DND-41 (cell line): ENCODE measurements at regions not wholly inside any gene's neighbourhood (a gene's known extent, or its start where the extent isn't known, plus 50 kb on each side); places are given as distances from the start of the nearest gene placed in this dataset.
"Not testable (repeated sequence)": the region's sequence is repeated elsewhere in the genome, so short reads cannot be mapped to it uniquely, and the experiment has no call there.

ENCODE experiments used
- ATAC-seq: fragments of 200-7000 bp; cut with Tn5 transposase; 3 replicates; pipeline ENCODE4 v1.9.1; 2021; ENCODE audit warnings: low read depth; ENCODE audit not compliant: insufficient read depth
- DNase-seq: peaks from one replicate; pipeline ENCODE4 v3.0.0-alpha.2; 2020
- H2AFZ ChIP-seq: 2 replicates; pipeline ENCODE4 v1.6.0; 2012; ENCODE audit warnings: low read depth, low read length
- H3K27ac ChIP-seq: 2 replicates; pipeline ENCODE4 v1.5.1; 2012; ENCODE audit warnings: low read length, inconsistent platforms
- H3K27me3 ChIP-seq: fragments of 200-600 bp; sonication (generic); 2 replicates; pipeline ENCODE4 v1.6.0; 2012; ENCODE audit warnings: low read length, mild to moderate bottlenecking, inconsistent platforms; ENCODE audit not compliant: insufficient read depth, poor library complexity
- H3K36me3 ChIP-seq: 2 replicates; pipeline ENCODE4 v1.5.1; 2012; ENCODE audit warnings: low read length, inconsistent platforms; ENCODE audit not compliant: insufficient read depth
- H3K4me1 ChIP-seq: 2 replicates; pipeline ENCODE4 v1.5.1; 2012; ENCODE audit warnings: mild to moderate bottlenecking, low read length; ENCODE audit not compliant: insufficient read depth
- H3K4me2 ChIP-seq: 2 replicates; pipeline ENCODE4 v1.6.0; 2012; ENCODE audit warnings: mild to moderate bottlenecking, moderate library complexity, low read length, inconsistent platforms; ENCODE audit not compliant: insufficient read depth
- H3K4me3 ChIP-seq, 2 experiments: fragments of 200-600 bp in 1 of 2; shearing (Covaris generic) in 1 of 2; 2 replicates each; pipeline ENCODE4 v1.5.1; 2012 to 2016; ENCODE audit warnings: inconsistent platforms in 2 of 2, low read length in 2 of 2, mild to moderate bottlenecking in 2 of 2, low read depth in 1 of 2, moderate library complexity in 1 of 2
- H3K79me2 ChIP-seq: 2 replicates; pipeline ENCODE4 v1.6.0; 2012; ENCODE audit warnings: low read length, inconsistent platforms; ENCODE audit not compliant: insufficient read depth
- H3K9ac ChIP-seq: 2 replicates; pipeline ENCODE4 v1.6.0; 2012; ENCODE audit warnings: low read depth, mild to moderate bottlenecking, inconsistent platforms, low read length, moderate library complexity
- H3K9me3 ChIP-seq: 2 replicates; pipeline ENCODE4 v1.5.1; 2012; ENCODE audit warnings: low read length, moderate library complexity, mild to moderate bottlenecking, inconsistent platforms; ENCODE audit not compliant: insufficient read depth, severe bottlenecking
- H4K20me1 ChIP-seq: 2 replicates; pipeline ENCODE4 v1.6.0; 2012; ENCODE audit warnings: low read length; ENCODE audit not compliant: insufficient read depth
- CTCF ChIP-seq: IDR thresholded peaks from 2 replicates; pipeline ENCODE4 v1.5.1; 2012; ENCODE audit warnings: borderline replicate concordance, low read length, moderate library complexity, mild to moderate bottlenecking; ENCODE audit not compliant: poor library complexity, severe bottlenecking; ENCODE audit errors: extremely low read depth
- EZH2 ChIP-seq: IDR thresholded peaks from 3 replicates; pipeline ENCODE4 v1.6.1; 2012; ENCODE audit warnings: borderline replicate concordance, low read depth, mild to moderate bottlenecking, moderate library complexity, low read length, inconsistent platforms; ENCODE audit not compliant: severe bottlenecking

- ATAC-seq, result no peak
- no peak overlapping the region for H2AFZ ChIP-seq
- H3K27me3 ChIP-seq, result no peaks in the 10 kb centered on the region
- no peaks in the 10 kb centered on the region for H4K20me1 ChIP-seq
- no peaks in the 10 kb centered on the region for H3K79me2 ChIP-seq
- H3K4me2 ChIP-seq, result no peak overlapping the region
- TF ChIP-seq EZH2 (no peak), CTCF (no peak)
- no peak overlapping the region for H3K4me3 ChIP-seq
- DNase-seq, result no peak
- H3K36me3 ChIP-seq, result no peaks in the 10 kb centered on the region
- H3K9ac ChIP-seq, result no peak overlapping the region
- no peaks in the 10 kb centered on the region for H3K4me1 ChIP-seq
- no peaks in the 10 kb centered on the region for H3K9me3 ChIP-seq
- no peak overlapping the region for H3K27ac ChIP-seq
These were observed 207.7 kb downstream of the SOX2 start for GRCh38 chr3:181919375-181919774.

DNA sequence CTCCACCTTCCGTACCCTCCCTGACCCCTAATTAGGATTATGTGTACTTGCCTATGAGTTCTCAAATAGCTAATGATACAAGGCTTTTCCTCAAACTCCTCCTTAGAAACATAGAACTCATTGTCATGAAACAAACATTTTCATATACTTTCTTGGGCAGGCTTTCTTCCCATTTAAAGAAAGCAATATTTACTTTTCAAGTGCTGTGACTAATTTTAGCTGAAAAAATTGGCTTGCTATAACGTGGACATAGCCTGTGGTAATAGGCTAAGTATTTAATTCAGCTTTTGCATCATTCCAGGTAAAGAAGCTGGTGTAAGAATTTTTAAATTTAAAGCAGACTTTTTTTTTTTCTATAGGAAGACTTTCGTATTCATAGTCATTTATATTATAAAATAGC is 208.7 kb downstream of the SOX2 start:
- Histone ChIP-seq H3K27ac (no peak overlapping the region), H3K4me1 (no peaks in the 10 kb centered on the region), H3K79me2 (no peaks in the 10 kb centered on the region), H4K20me1 (no peaks in the 10 kb centered on the region), H3K36me3 (no peaks in the 10 kb centered on the region), H3K4me3 (no peak overlapping the region), H3K9ac (no peak overlapping the region), H2AFZ (no peak overlapping the region), H3K4me2 (no peak overlapping the region), H3K9me3 (no peaks in the 10 kb centered on the region), H3K27me3 (no peaks in the 10 kb centered on the region)
- no peak for DNase-seq
- no peak for TF ChIP-seq EZH2
- no peak for TF ChIP-seq CTCF
- no peak for ATAC-seq

DNA sequence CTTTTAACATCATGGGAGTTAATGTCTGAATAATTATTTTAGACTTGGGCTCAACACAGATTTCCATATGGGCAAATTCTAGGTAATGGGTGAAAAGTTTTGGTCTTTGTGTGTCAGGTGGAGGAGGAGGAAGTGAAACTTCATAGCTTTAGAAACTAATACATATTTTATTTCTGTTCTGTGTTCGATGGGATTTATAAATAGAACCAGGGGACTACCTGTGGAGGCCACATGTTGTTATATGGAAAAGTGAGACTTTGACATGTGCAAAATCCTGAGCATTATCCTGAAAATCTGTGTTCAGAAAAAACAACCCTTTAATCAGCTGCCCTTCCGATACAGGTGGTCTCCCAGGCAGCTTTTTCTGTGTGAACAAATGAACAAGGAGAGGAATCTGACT is 209.5 kb downstream of the SOX2 start:
- Histone ChIP-seq H4K20me1 (no peaks in the 10 kb centered on the region), H3K4me3 (no peak overlapping the region), H3K79me2 (no peaks in the 10 kb centered on the region), H3K9me3 (no peaks in the 10 kb centered on the region), H3K4me2 (no peak overlapping the region), H2AFZ (no peak overlapping the region), H3K36me3 (no peaks in the 10 kb centered on the region), H3K27me3 (no peaks in the 10 kb centered on the region), H3K27ac (no peak overlapping the region), H3K9ac (no peak overlapping the region), H3K4me1 (no peaks in the 10 kb centered on the region)
- ATAC-seq (no peak), DNase-seq (no peak)
- TF ChIP-seq CTCF, result no peak
- no peak for TF ChIP-seq EZH2

DNA sequence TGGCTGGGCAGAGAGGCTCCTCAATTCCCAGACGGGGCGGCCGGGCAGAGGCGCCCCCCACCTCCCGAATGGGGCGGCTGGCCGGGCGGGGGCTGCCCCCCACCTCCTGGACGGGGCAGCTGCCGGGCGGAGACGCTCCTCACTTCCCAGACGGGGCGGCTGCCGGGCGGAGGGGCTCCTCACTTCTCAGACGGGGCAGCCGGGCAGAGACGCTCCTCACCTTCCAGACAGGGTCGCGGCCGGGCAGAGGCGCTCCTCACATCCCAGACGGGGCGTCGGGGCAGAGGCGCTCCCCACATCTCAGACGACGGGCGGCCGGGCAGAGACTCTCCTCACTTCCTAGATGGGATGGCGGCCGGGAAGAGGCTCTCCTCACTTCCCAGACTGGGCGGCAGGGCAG is 214.1 kb downstream of the SOX2 start:
- not testable (repeated sequence) for H3K4me2 ChIP-seq, H3K36me3 ChIP-seq, H3K27me3 ChIP-seq, H3K79me2 ChIP-seq, H3K27ac ChIP-seq, H4K20me1 ChIP-seq, H3K9ac ChIP-seq, ATAC-seq, H3K4me1 ChIP-seq, DNase-seq, H3K4me3 ChIP-seq, H2AFZ ChIP-seq, H3K9me3 ChIP-seq
